Occipital lobe (tissue), 1 donor: ENCODE measurements at regions not wholly inside any gene's neighbourhood (a gene's known extent, or its start where the extent isn't known, plus 50 kb on each side); places are given as distances from the start of the nearest gene placed in this dataset.

Experiments used
- DNase-seq: peaks from one replicate; lab custom pipeline; 2025; lab: John Stamatoyannopoulos, UW

GRCh38 chr20:60211618-60212463 is 253.6 kb downstream of the CDH26 start:
- DNase-seq, result no peak

- DNase-seq, result no peak
Observed at GRCh38 chr20:60212695-60213094, 254.5 kb downstream of the CDH26 start.

- no peak for DNase-seq
Observed at GRCh38 chr20:60213126-60213893, 255.1 kb downstream of the CDH26 start.

- DNase-seq, result no peak
Observed at GRCh38 chr20:60214901-60215815, 256.9 kb downstream of the CDH26 start.

GRCh38 chr20:60215816-60216730 is 257.9 kb downstream of the CDH26 start:
- DNase-seq, result no peak

- no peak for DNase-seq
Observed at GRCh38 chr20:60219231-60219630, 261.0 kb downstream of the CDH26 start.

GRCh38 chr20:60219984-60220562 is 261.9 kb downstream of the CDH26 start:
- DNase-seq, result no peak

- no peak for DNase-seq
Observed at GRCh38 chr20:60220706-60221105, 262.5 kb downstream of the CDH26 start.

- no peak for DNase-seq
Observed at GRCh38 chr20:60221593-60221992, 263.4 kb downstream of the CDH26 start.

- DNase-seq, result no peak
Observed at GRCh38 chr20:60222497-60222896, 264.3 kb downstream of the CDH26 start.

- no peak for DNase-seq
Observed at GRCh38 chr20:60223174-60223573, 265.0 kb downstream of the CDH26 start.

GRCh38 chr20:60224914-60225313 is 266.7 kb downstream of the CDH26 start:
- no peak for DNase-seq

GRCh38 chr20:60228255-60228654 is 270.0 kb downstream of the CDH26 start:
- DNase-seq, result no peak

- no peak for DNase-seq
Observed at GRCh38 chr20:60232380-60232779, 274.2 kb downstream of the CDH26 start.

GRCh38 chr20:60233018-60233630 is 274.9 kb downstream of the CDH26 start:
- DNase-seq, result no peak

- DNase-seq, result no peak
Observed at GRCh38 chr20:60236613-60237012, 278.4 kb downstream of the CDH26 start.

GRCh38 chr20:60237981-60238380 is 279.8 kb downstream of the CDH26 start:
- DNase-seq, result no peak

GRCh38 chr20:60238992-60239660 is 280.9 kb downstream of the CDH26 start:
- DNase-seq, result no peak

- no peak for DNase-seq
Observed at GRCh38 chr20:60239956-60240355, 281.7 kb downstream of the CDH26 start.
